K562 (cell line): ENCODE measurements at regions not wholly inside any gene's neighbourhood (a gene's known extent, or its start where the extent isn't known, plus 50 kb on each side); places are given as distances from the start of the nearest gene placed in this dataset.

ENCODE experiments used
- BRCA1 ChIP-seq, 2 experiments: fragments of 450-650 bp in 1 of 2; sonication (generic) in 1 of 2; formaldehyde crosslinking in 1 of 2; IDR thresholded peaks; 2 replicates each; pipeline versions ENCODE4 v1.5.0 to v1.6.1; 2017 to 2020; ENCODE audit warnings: mild to moderate bottlenecking in 1 of 2, missing genetic modification reagents in 1 of 2
- CBFB ChIP-seq: sonication (generic); formaldehyde crosslinking; IDR thresholded peaks from 2 replicates; pipeline ENCODE4 v1.4.0; 2020; ENCODE audit warnings: mild to moderate bottlenecking, missing genetic modification reagents
- CBX5 ChIP-seq: IDR thresholded peaks from 2 replicates; pipeline ENCODE4 v1.6.1; 2014; ENCODE audit warnings: low read depth, borderline replicate concordance
- EGR1 ChIP-seq: fragments of 450-650 bp; conservative IDR thresholded peaks from 2 replicates; pipeline ENCODE4 v1.6.1; 2017; ENCODE audit warnings: mild to moderate bottlenecking
- IFI16 ChIP-seq: fragments of 250-450 bp; sonication (Bioruptor Pico); IDR thresholded peaks from 2 replicates; pipeline ENCODE4 v2.1.2; 2022; ENCODE audit warnings: mild to moderate bottlenecking, inconsistent platforms
- MAX ChIP-seq: sonication (generic); formaldehyde crosslinking; IDR thresholded peaks from 2 replicates; pipeline ENCODE4 v1.9.0; 2022; ENCODE audit warnings: mild to moderate bottlenecking, missing genetic modification reagents
- NFIX ChIP-seq: fragments of 250-450 bp; sonication (Bioruptor Pico); IDR thresholded peaks from 2 replicates; pipeline ENCODE4 v1.4.0; 2020; ENCODE audit warnings: low read depth, mild to moderate bottlenecking, moderate library complexity
- RBM15 ChIP-seq: fragments of 200-400 bp; formaldehyde crosslinking; IDR thresholded peaks from 2 replicates; pipeline ENCODE4 v1.6.1; 2018; ENCODE audit warnings: mild to moderate bottlenecking, low read length, moderate library complexity; ENCODE audit not compliant: insufficient read depth
- RCOR1 ChIP-seq, 2 experiments: IDR thresholded peaks; 2 replicates each; pipeline ENCODE4 v1.6.1; 2012; ENCODE audit warnings: low read depth in 2 of 2, low read length in 2 of 2, borderline replicate concordance in 1 of 2, improper control_type of control experiment in 1 of 2
- RNF2 ChIP-seq: sonication (generic); IDR thresholded peaks from 2 replicates; pipeline ENCODE4 v1.6.1; 2016
- TFE3 ChIP-seq: fragments of 450-650 bp; formaldehyde crosslinking; IDR thresholded peaks from 2 replicates; pipeline ENCODE4 v1.4.0; 2020; ENCODE audit warnings: mild to moderate bottlenecking, mixed read lengths
- ZNF395 ChIP-seq: fragments of 200-800 bp; sonication (Bioruptor generic); IDR thresholded peaks from 2 replicates; pipeline ENCODE4 v1.6.1; 2017; ENCODE audit warnings: missing genetic modification characterization, missing compliant biosample characterization
- ZNF507 ChIP-seq: conservative IDR thresholded peaks from 2 replicates; pipeline ENCODE4 v1.6.1; 2017; ENCODE audit warnings: missing genetic modification characterization, missing compliant biosample characterization
- ZNF551 ChIP-seq: fragments of 250-450 bp; sonication (Bioruptor Pico); IDR thresholded peaks from 2 replicates; pipeline ENCODE4 v1.5.0; 2021; ENCODE audit warnings: mild to moderate bottlenecking, moderate library complexity
- ZNF766 ChIP-seq: fragments of 200-800 bp; sonication (Bioruptor generic); conservative IDR thresholded peaks from 2 replicates; pipeline ENCODE4 v1.6.1; 2016; ENCODE audit warnings: missing genetic modification characterization, missing compliant biosample characterization
- ZNF77 ChIP-seq: fragments of 250-450 bp; sonication (Bioruptor Pico); IDR thresholded peaks from 2 replicates; pipeline ENCODE4 v1.5.0; 2020
- TF ChIP-seq, protein P1 (sequence below): sonication (generic); formaldehyde crosslinking; IDR thresholded peaks from 2 replicates; pipeline ENCODE4 v1.8.1; 2023; ENCODE audit warnings: mild to moderate bottlenecking, missing genetic modification reagents
- TF ChIP-seq, protein P2 (sequence below): fragments of 250-450 bp; sonication (Bioruptor Pico); IDR thresholded peaks from 2 replicates; pipeline ENCODE4 v1.8.0; 2021; ENCODE audit warnings: moderate library complexity, mild to moderate bottlenecking, inconsistent platforms
- TF ChIP-seq, protein P3 (sequence below), 3 experiments: fragments of 200-800 bp in 1 of 3; fragments of 250-450 bp in 1 of 3; fragments of 450-650 bp in 1 of 3; sonication (Bioruptor Pico) in 1 of 3; sonication (Bioruptor generic) in 1 of 3; formaldehyde crosslinking in 1 of 3; IDR thresholded peaks; 2 replicates each; pipeline versions ENCODE4 v1.6.1 to v1.8.0; 2016 to 2022; ENCODE audit warnings: mild to moderate bottlenecking in 2 of 3, missing genetic modification characterization in 2 of 3, missing compliant biosample characterization in 1 of 3, moderate library complexity in 1 of 3

GRCh38 chr7:106572394-106573124 is 88.4 kb downstream of the CCDC71L start (continued):
- TF ChIP-seq MAX (CRISPR knock-in tag) (no peak), CBFB (CRISPR knock-in tag) (no peak), ZNF77 (CRISPR knock-in tag) (no peak), EGR1 (peak; percentile 60; the same call in 1 of the 2 replicates), RNF2 (no peak), ZNF551 (CRISPR knock-in tag) (no peak), NFIX (CRISPR knock-in tag) (no peak), ZNF766 (no peak), RCOR1 (IDR thresholded peaks at IDR 0.05; ENCODE audit: borderline replicate concordance in 1 of 2, low read depth in 2 of 2, low read length in 2 of 2) (peak in 1 of 2 experiments; percentile 23; a peak in 1 of 4 replicates), ZNF395 (CRISPR knock-in tag) (no peak; the same call in 1 of the 2 replicates), CBX5 (no peak), ZNF507 (tag) (no peak), IFI16 (no peak), BRCA1 (IDR thresholded peaks at IDR 0.05) (no peak), BRCA1 (CRISPR knock-in tag; IDR thresholded peaks at IDR 0.05) (no peak), RBM15 (no peak), TFE3 (CRISPR knock-in tag) (no peak)
- TF ChIP-seq, protein P1, sequence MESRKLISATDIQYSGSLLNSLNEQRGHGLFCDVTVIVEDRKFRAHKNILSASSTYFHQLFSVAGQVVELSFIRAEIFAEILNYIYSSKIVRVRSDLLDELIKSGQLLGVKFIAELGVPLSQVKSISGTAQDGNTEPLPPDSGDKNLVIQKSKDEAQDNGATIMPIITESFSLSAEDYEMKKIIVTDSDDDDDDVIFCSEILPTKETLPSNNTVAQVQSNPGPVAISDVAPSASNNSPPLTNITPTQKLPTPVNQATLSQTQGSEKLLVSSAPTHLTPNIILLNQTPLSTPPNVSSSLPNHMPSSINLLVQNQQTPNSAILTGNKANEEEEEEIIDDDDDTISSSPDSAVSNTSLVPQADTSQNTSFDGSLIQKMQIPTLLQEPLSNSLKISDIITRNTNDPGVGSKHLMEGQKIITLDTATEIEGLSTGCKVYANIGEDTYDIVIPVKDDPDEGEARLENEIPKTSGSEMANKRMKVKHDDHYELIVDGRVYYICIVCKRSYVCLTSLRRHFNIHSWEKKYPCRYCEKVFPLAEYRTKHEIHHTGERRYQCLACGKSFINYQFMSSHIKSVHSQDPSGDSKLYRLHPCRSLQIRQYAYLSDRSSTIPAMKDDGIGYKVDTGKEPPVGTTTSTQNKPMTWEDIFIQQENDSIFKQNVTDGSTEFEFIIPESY (CRISPR knock-in tag): no peak
- TF ChIP-seq, protein P2, sequence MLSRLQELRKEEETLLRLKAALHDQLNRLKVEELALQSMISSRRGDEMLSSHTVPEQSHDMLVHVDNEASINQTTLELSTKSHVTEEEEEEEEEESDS: no peak
- TF ChIP-seq, protein P3, sequence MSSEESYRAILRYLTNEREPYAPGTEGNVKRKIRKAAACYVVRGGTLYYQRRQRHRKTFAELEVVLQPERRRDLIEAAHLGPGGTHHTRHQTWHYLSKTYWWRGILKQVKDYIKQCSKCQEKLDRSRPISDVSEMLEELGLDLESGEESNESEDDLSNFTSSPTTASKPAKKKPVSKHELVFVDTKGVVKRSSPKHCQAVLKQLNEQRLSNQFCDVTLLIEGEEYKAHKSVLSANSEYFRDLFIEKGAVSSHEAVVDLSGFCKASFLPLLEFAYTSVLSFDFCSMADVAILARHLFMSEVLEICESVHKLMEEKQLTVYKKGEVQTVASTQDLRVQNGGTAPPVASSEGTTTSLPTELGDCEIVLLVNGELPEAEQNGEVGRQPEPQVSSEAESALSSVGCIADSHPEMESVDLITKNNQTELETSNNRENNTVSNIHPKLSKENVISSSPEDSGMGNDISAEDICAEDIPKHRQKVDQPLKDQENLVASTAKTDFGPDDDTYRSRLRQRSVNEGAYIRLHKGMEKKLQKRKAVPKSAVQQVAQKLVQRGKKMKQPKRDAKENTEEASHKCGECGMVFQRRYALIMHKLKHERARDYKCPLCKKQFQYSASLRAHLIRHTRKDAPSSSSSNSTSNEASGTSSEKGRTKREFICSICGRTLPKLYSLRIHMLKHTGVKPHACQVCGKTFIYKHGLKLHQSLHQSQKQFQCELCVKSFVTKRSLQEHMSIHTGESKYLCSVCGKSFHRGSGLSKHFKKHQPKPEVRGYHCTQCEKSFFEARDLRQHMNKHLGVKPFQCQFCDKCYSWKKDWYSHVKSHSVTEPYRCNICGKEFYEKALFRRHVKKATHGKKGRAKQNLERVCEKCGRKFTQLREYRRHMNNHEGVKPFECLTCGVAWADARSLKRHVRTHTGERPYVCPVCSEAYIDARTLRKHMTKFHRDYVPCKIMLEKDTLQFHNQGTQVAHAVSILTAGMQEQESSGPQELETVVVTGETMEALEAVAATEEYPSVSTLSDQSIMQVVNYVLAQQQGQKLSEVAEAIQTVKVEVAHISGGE (CRISPR knock-in tag; IDR thresholded peaks at IDR 0.05): no peak
